Astrocyte of the spinal cord (primary cell): ENCODE measurements at regions not wholly inside any gene's neighbourhood (a gene's known extent, or its start where the extent isn't known, plus 50 kb on each side); places are given as distances from the start of the nearest gene placed in this dataset.

Experiments used
- DNase-seq: peaks from one replicate; pipeline ENCODE4 v3.0.0; 2011; ENCODE audit warnings: low read depth, low spot score
- H3K4me3 ChIP-seq: 2 replicates; pipeline ENCODE4 v1.5.1; 2011; ENCODE audit warnings: low read depth, mild to moderate bottlenecking, low read length, moderate library complexity
- in situ Hi-C: cut with HindIII; loops from 2 replicates; pipeline ENCODE4 v1.10.0; 2017; ENCODE audit warnings: low sequenced_read_pairs
- TF ChIP-seq, protein P1 (sequence below): IDR thresholded peaks from 2 replicates; pipeline ENCODE4 v1.5.1; 2012; ENCODE audit warnings: low read depth, mild to moderate bottlenecking, low read length, inconsistent platforms

DNA sequence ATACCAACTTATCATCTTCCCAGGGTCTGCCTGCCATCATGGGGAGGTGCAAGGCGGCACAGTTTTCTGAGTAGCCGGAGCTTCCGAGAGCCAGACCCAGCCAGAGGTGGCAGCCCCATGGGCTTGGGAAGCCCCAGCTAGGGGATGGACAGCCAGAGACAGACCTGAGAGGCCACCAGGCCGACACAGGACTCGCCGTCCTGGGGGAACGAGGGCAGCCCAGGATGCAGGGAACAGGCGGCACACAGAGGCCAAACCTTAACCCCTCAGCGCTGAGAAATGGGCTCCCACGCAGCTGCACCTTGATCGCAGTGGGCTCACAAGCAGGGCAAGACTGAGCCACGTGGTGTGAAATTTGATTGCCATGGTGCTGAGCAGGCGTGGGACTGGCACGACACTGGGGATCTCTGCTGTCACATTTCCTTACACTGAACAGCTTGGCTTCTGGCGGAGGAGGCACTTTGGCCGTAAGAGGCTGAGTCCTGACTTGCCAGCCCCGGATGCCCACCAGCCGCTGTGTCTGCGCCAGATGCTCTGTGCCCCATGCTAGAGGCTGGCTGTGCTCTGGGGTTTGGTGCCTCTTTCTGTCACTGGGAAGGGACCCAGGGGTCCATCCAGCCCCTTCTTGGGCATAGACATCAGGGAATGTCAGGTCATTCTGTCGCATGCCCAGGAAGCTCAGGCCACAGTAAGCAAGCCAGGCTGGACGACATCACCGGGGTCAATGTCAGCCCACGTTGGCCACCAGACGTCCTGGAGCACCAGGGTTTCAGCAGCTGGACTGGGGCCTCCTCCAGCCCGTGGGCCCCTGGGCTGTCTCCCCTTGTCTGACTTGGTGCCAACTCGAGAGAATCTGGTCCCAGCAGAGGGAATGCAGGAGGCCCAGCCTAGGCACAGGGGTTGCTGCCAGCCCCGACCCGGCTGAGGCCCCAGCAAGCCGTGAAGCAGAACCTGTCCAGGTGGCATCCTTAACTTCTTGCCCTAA lies 312.1 kb upstream of the MYT1L start:
- TF ChIP-seq, protein P1, sequence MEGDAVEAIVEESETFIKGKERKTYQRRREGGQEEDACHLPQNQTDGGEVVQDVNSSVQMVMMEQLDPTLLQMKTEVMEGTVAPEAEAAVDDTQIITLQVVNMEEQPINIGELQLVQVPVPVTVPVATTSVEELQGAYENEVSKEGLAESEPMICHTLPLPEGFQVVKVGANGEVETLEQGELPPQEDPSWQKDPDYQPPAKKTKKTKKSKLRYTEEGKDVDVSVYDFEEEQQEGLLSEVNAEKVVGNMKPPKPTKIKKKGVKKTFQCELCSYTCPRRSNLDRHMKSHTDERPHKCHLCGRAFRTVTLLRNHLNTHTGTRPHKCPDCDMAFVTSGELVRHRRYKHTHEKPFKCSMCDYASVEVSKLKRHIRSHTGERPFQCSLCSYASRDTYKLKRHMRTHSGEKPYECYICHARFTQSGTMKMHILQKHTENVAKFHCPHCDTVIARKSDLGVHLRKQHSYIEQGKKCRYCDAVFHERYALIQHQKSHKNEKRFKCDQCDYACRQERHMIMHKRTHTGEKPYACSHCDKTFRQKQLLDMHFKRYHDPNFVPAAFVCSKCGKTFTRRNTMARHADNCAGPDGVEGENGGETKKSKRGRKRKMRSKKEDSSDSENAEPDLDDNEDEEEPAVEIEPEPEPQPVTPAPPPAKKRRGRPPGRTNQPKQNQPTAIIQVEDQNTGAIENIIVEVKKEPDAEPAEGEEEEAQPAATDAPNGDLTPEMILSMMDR = no peak
- no peak for DNase-seq
- no peak overlapping the region for H3K4me3 ChIP-seq
- in situ Hi-C loops = no loop called here

DNA sequence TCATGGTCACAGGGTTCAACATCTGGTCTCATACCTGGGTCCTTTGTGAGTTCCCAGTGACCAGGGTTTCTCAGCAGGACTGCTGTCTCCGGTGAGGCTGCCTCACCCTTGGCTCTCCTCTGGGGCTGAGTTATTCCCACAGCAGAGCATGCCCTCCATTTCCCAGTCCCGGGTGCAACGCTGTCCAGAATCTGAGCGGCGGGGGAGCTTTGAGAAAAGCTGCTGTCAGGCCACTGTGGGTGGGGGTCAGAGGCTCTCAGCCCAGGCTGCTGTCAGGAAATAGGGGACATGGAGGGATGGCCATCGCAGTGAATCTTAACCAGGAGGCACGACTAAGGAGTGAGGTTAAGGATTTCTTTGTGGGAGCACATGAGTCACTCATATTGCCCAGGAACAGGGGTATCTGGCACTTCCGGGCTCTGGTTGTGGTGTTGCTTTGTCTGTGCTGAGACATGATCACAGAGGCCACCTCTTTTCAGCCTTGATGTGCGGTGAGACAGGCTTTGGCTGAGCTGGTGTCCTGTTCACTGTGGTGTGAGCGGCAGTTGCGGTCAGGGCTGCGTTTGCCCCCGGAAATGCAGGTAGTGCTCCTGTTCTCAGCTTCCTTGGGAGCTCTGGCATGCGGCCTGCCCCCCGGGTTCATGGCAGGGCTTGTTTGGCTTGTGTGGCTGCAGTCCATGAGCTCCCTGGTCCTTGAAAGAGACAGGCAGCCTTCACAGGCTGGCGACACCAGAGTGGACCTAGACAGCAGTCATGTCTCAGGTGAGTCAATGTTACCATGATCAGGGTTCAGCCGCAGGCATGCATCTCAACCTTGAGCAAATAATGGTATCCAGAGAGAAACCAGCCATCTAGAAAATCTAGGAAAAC lies 310.7 kb upstream of the MYT1L start:
- in situ Hi-C loops = no loop called here
- TF ChIP-seq, protein P1 = no peak
- no peak overlapping the region for H3K4me3 ChIP-seq
- DNase-seq = no peak

DNA sequence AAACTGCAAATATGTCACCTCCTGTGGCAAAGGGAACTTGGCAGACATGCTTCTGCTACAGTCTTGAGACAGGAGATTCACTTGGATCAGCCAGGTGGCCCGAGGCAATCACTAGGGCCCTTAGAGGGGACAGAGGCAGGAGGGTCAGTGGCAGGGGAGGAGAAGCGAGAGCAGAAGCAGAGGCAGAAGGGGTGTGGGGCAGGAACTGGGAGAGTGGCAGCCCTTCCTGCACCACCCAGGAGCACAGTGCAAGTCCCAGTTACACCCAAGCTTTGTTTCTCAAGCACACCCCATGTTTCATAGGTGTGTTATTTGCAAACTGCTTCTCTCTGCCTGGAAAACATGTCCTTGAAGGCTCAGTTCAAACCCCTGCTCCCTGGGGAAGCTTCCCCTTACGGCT lies 309.7 kb upstream of the MYT1L start:
- no peak for DNase-seq
- in situ Hi-C loops = no loop called here
- no peak overlapping the region for H3K4me3 ChIP-seq
- TF ChIP-seq, protein P1 = no peak

DNA sequence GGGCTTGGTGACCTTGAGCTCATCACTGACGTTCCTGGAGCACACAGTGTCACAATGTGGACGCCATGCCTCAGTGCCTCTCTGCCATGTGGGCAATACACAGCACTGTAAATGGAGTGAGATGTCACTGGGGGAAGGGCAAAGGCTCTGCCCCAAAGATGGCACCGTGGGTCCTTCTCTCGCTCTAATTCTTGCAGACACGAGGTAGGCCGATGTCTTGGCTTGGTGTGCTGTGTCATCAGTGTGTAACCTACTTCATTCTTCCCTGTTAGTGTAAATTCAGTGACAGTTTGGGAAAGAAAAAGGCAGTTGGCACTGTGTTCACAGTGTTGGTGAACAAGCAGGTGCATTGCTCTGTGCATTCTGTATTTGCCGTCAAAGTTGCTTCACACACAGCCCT lies 309.3 kb upstream of the MYT1L start:
- TF ChIP-seq, protein P1 = no peak
- in situ Hi-C loops = no loop called here
- DNase-seq = no peak
- no peak overlapping the region for H3K4me3 ChIP-seq

DNA sequence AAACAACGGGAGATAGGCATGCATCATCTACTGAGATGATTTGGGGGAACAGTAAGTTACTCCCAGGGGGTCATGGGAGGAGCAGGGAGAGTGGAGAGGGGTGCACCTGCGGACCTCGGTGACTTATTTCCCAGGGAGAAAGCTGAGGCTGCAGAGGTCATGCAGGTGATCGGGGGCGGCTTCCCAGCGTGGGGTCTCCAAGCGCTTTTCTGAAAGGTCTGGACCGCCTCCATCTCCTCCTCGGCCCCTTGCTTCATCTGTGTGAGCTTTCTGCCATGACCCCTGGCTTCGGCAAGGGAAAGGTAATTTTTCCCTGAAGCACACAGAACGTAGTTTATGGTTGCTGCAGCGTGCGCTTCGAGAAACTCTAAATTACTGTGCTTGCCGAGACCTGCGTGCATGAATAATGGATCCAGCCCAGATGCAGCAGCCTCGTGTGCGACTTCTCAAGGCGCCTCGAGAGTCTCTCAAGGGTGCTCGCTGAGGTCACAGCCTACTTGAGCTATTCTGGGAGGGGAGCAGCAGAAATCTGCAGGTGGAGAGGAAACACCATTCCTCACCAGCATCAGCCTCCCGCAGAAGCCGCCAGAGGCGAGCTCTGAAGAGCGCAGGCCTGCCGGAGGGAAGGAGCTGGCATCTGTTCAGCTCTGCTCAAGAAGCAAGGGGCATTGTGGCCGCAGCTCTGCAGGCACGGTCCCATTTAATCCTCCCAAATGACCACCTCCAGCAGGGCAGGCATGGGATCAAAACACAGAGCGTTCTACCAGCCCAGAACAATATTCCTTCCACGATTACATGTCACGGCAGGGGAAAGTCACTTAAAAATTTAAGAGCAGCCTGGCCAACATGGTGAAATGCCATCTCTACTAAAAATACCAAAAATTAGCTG lies 308.4 kb upstream of the MYT1L start:
- no peak for DNase-seq
- no peak overlapping the region for H3K4me3 ChIP-seq
- TF ChIP-seq, protein P1 = no peak
- in situ Hi-C loops = no loop called here
